Gastroesophageal sphincter (tissue), 4 donors: ENCODE measurements at regions not wholly inside any gene's neighbourhood (a gene's known extent, or its start where the extent isn't known, plus 50 kb on each side); places are given as distances from the start of the nearest gene placed in this dataset.

Experiments used
- ATAC-seq: fragments of 150-250 bp; one replicate; pipeline ENCODE4 v1.9.1; 2016; ENCODE audit warnings: mild to moderate bottlenecking, moderate library complexity
- H3K27ac ChIP-seq, 4 donors: fragments of 200-600 bp; sonication (generic) in 3 of 4; 1 replicate in 3 of 4; 2 replicates in 1 of 4; pipeline ENCODE4 v1.5.1; 2016 to 2019
- H3K27me3 ChIP-seq: fragments of 200-600 bp; sonication (generic); one replicate; pipeline ENCODE4 v1.5.1; 2019
- H3K36me3 ChIP-seq, 2 donors: fragments of 200-600 bp; sonication (generic); one replicate each; pipeline ENCODE4 v1.5.1; 2019; ENCODE audit warnings: control low read depth in 1 of 2
- H3K4me1 ChIP-seq, 3 donors: fragments of 200-600 bp; sonication (generic); 1 replicate in 2 of 3; 2 replicates in 1 of 3; pipeline ENCODE4 v1.5.1; 2016 to 2019; ENCODE audit warnings: control low read depth in 2 of 3
- H3K4me3 ChIP-seq, 2 donors: fragments of 200-600 bp; sonication (generic); one replicate each; pipeline ENCODE4 v1.5.1; 2019; ENCODE audit warnings: mild to moderate bottlenecking in 1 of 2, moderate library complexity in 1 of 2
- H3K9me3 ChIP-seq, 3 donors: fragments of 200-600 bp; sonication (generic); one replicate each; pipeline ENCODE4 v1.5.1; 2017 to 2019; ENCODE audit warnings: control low read depth in 2 of 3
- EP300 ChIP-seq: sonication (generic); formaldehyde crosslinking; IDR thresholded peaks from one replicate; pipeline ENCODE4 v1.6.1; 2017; ENCODE audit warnings: antibody characterized with exemption, mild to moderate bottlenecking
- POLR2A ChIP-seq, 2 donors: fragments of 450-650 bp; IDR thresholded peaks; one replicate each; pipeline ENCODE4 v1.6.1; 2017; ENCODE audit warnings: antibody characterized with exemption in 2 of 2, mild to moderate bottlenecking in 2 of 2, moderate library complexity in 1 of 2
- POLR2AphosphoS5 ChIP-seq: sonication (generic); formaldehyde crosslinking; IDR thresholded peaks from one replicate; pipeline ENCODE4 v1.6.1; 2017; ENCODE audit warnings: antibody characterized with exemption
- WGBS, 2 donors: methylation state at CpG; one replicate each; pipeline ENCODE4 v1.1.5; 2018; ENCODE audit warnings: low coverage in 1 of 2; 5-methylcytosine and 5-hydroxymethylcytosine counted together
- TF ChIP-seq, protein P1 (sequence below), 4 experiments: fragments of 200-600 bp in 2 of 4; fragments of 450-650 bp in 2 of 4; sonication (generic) in 1 of 4; IDR thresholded peaks; one replicate each; pipeline ENCODE4 v1.5.1; 2017 to 2019; ENCODE audit warnings: antibody characterized with exemption in 4 of 4, mild to moderate bottlenecking in 2 of 4, moderate library complexity in 2 of 4

- TF ChIP-seq, protein P1, sequence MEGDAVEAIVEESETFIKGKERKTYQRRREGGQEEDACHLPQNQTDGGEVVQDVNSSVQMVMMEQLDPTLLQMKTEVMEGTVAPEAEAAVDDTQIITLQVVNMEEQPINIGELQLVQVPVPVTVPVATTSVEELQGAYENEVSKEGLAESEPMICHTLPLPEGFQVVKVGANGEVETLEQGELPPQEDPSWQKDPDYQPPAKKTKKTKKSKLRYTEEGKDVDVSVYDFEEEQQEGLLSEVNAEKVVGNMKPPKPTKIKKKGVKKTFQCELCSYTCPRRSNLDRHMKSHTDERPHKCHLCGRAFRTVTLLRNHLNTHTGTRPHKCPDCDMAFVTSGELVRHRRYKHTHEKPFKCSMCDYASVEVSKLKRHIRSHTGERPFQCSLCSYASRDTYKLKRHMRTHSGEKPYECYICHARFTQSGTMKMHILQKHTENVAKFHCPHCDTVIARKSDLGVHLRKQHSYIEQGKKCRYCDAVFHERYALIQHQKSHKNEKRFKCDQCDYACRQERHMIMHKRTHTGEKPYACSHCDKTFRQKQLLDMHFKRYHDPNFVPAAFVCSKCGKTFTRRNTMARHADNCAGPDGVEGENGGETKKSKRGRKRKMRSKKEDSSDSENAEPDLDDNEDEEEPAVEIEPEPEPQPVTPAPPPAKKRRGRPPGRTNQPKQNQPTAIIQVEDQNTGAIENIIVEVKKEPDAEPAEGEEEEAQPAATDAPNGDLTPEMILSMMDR (IDR thresholded peaks at IDR 0.05): no peak
- TF ChIP-seq POLR2A (IDR thresholded peaks at IDR 0.05): no peak
- TF ChIP-seq EP300: no peak
- TF ChIP-seq POLR2AphosphoS5: no peak
- Histone ChIP-seq H3K4me1 (no peaks in the 10 kb centered on the region), H3K4me3 (no peak overlapping the region), H3K27me3 (no peaks in the 10 kb centered on the region), H3K27ac (no peak overlapping the region), H3K9me3 (no peaks in the 10 kb centered on the region), H3K36me3 (no peaks in the 10 kb centered on the region)
- no peak for ATAC-seq
- whole genome bisulfite sequencing, 2 donors: 29 to 63% methylated on average over 2 of the region's 2 CpGs
Observed at GRCh38 chr13:86692291-86692690, 893.1 kb upstream of the SLITRK6 start.

DNA sequence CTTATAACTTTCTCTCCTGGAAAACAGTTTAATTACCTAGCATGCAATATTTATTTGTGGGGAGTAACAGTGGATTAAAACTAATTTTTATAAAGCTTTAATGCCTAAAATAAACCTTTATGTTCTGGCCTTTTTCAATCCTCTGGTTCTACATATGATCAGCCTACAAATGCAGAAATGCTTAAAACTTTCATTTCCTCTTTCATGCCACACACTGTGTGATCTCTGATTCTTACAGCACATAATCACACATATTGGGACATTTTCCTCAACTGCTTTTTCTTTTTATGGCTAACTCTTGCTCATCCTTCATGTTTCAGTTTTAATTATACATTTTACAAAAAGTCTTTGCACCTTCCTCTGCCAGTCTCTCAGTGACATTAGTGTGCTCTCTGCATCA, 910.8 kb upstream of the SLITRK6 start:
- TF ChIP-seq, protein P1 (IDR thresholded peaks at IDR 0.05): no peak
- TF ChIP-seq POLR2A (IDR thresholded peaks at IDR 0.05) (no peak), POLR2AphosphoS5 (no peak), EP300 (no peak)
- no peaks in the 10 kb centered on the region for H3K36me3 ChIP-seq
- H3K9me3 ChIP-seq: no peaks in the 10 kb centered on the region
- ATAC-seq: no peak
- H3K27me3 ChIP-seq: no peaks in the 10 kb centered on the region
- H3K4me1 ChIP-seq: no peaks in the 10 kb centered on the region
- H3K27ac ChIP-seq: no peak overlapping the region
- no peak overlapping the region for H3K4me3 ChIP-seq

DNA sequence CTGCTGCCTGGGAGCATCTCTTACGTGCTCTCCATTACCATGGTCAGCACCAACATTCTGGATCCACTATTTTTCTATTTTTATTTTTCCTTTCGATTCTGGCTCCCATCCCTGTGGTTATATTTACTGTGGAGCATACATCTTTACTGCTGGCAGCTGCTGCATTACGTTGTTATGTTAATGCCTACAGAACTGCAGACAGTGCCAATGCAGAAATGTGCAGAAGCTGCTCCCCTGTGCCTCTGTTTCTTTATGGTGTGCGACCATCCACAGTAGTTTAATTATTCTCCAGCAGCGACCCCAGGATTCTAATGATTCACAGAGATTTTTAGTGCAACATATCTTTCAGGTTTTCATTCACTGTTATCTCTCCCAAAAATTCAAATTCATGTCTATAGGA, 911.7 kb upstream of the SLITRK6 start:
- TF ChIP-seq POLR2AphosphoS5 (no peak), POLR2A (IDR thresholded peaks at IDR 0.05) (no peak), EP300 (no peak)
- TF ChIP-seq, protein P1 (IDR thresholded peaks at IDR 0.05): no peak
- no peaks in the 10 kb centered on the region for H3K36me3 ChIP-seq
- H3K27ac ChIP-seq: no peak overlapping the region
- no peaks in the 10 kb centered on the region for H3K27me3 ChIP-seq
- no peak overlapping the region for H3K4me3 ChIP-seq
- no peak for ATAC-seq
- H3K9me3 ChIP-seq: no peaks in the 10 kb centered on the region
- 48 to 54% methylated on average over 5 of the region's 5 CpGs for WGBS, 2 donors
- H3K4me1 ChIP-seq: no peaks in the 10 kb centered on the region

DNA sequence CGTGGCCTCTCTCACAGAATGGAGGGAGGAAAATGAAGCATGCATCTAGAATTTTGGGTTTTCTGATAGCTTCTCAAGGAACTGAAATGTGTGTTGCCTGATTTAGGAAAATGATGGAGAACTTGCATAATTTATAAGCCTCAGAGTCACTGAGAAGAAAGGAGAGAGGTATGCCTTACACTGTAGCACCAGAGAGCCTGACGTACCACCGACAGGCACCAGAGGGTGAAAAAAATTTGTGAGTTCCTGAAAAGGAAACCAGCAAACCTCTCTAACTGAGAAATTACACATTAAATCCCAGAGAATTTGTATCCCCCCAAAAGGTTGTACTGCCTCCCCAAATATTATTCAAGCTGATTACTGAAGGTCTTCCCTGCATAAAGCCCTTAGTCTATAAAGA, 915.3 kb upstream of the SLITRK6 start:
- H3K9me3 ChIP-seq: no peaks in the 10 kb centered on the region
- no peak overlapping the region for H3K4me3 ChIP-seq
- ATAC-seq: no peak
- WGBS, 2 donors: 58 to 77% methylated on average over 2 to 3 of the region's 3 CpGs
- no peak overlapping the region for H3K27ac ChIP-seq
- no peaks in the 10 kb centered on the region for H3K27me3 ChIP-seq
- no peaks in the 10 kb centered on the region for H3K4me1 ChIP-seq
- H3K36me3 ChIP-seq: no peaks in the 10 kb centered on the region
- TF ChIP-seq EP300: no peak
- TF ChIP-seq, protein P1 (IDR thresholded peaks at IDR 0.05): no peak
- TF ChIP-seq POLR2A (IDR thresholded peaks at IDR 0.05): no peak
- TF ChIP-seq POLR2AphosphoS5: no peak

DNA sequence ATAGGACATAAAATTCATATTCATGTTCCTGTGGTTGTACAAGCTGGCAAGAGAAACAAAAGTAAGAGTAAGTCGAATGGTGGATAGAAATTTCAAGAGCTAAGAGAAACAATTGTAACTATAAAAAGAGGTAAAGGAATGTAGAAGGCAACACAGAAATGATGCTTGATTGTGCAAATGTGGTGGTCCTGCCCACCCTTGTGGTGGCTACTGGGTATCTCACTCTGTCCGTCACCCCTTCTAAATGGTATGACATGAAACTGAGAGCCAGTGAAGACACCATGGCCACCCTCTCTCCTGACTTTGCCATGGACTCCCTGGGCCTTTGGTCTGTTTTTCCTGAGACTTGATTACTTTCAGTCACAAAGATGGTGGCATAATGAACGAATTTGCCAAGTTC, 925.9 kb upstream of the SLITRK6 start:
- no peaks in the 10 kb centered on the region for H3K36me3 ChIP-seq
- no peak for ATAC-seq
- H3K9me3 ChIP-seq: no peaks in the 10 kb centered on the region
- no peaks in the 10 kb centered on the region for H3K27me3 ChIP-seq
- TF ChIP-seq, protein P1 (IDR thresholded peaks at IDR 0.05): no peak
- TF ChIP-seq EP300 (no peak), POLR2AphosphoS5 (no peak), POLR2A (IDR thresholded peaks at IDR 0.05) (no peak)
- no peak overlapping the region for H3K27ac ChIP-seq
- H3K4me3 ChIP-seq: no peak overlapping the region
- 53 to 77% methylated on average over 2 to 3 of the region's 3 CpGs for WGBS, 2 donors
- H3K4me1 ChIP-seq: no peaks in the 10 kb centered on the region
